22Rv1 (cell line): ENCODE measurements at regions not wholly inside any gene's neighbourhood (a gene's known extent, or its start where the extent isn't known, plus 50 kb on each side); places are given as distances from the start of the nearest gene placed in this dataset.

Experiments
- H3K27ac ChIP-seq: fragments of 450-650 bp; 2 replicates; pipeline ENCODE4 v1.5.1; 2017
- ZFX ChIP-seq: fragments of 450-650 bp; IDR thresholded peaks from 2 replicates; pipeline ENCODE4 v1.6.1; 2017; ENCODE audit warnings: antibody characterized with exemption, borderline replicate concordance
- TF ChIP-seq, protein P1 (sequence below): fragments of 450-650 bp; IDR thresholded peaks from 2 replicates; pipeline ENCODE4 v1.5.1; 2017; ENCODE audit warnings: mild to moderate bottlenecking

DNA sequence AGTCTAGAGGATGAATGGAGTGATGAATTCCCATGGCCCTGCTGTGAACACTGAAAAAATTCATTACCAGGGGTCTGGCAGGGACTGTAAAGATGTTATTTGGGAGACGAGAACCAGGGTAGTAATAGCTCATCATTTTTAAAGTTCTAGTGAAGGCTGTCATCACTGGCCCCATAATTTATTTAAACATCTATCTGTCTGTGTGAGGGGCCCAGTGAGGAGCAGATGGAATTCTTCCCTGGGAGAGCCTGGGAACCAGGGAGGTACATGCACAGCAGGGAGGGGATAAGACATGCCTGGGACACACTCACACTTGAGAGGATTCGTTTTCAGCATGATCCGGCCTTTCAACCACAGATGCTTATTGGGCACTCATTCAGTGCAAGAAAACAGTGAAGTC is 162.0 kb downstream of the PDGFRA start:
- H3K27ac ChIP-seq, result no peak overlapping the region
- no peak for TF ChIP-seq ZFX
- TF ChIP-seq, protein P1, sequence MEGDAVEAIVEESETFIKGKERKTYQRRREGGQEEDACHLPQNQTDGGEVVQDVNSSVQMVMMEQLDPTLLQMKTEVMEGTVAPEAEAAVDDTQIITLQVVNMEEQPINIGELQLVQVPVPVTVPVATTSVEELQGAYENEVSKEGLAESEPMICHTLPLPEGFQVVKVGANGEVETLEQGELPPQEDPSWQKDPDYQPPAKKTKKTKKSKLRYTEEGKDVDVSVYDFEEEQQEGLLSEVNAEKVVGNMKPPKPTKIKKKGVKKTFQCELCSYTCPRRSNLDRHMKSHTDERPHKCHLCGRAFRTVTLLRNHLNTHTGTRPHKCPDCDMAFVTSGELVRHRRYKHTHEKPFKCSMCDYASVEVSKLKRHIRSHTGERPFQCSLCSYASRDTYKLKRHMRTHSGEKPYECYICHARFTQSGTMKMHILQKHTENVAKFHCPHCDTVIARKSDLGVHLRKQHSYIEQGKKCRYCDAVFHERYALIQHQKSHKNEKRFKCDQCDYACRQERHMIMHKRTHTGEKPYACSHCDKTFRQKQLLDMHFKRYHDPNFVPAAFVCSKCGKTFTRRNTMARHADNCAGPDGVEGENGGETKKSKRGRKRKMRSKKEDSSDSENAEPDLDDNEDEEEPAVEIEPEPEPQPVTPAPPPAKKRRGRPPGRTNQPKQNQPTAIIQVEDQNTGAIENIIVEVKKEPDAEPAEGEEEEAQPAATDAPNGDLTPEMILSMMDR, result no peak

DNA sequence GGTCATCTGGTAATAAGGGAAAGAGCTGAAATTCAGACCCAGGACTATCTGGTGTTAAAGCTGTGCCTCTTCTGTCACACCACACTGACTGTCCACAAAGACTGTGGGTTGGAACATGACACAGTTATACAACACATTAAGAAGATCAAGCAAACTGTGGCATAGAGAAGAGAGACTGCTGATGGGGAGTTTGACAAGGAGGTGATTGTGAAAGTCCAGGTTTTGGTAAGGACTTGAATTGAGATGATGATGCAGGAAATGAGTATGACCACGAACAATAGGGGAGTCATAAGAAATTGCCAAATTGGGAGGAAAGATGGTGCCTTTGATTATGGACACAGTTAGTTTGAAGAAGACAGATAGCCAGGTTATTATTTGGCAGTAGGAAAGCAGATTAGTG is 163.4 kb downstream of the PDGFRA start:
- TF ChIP-seq ZFX, result no peak
- TF ChIP-seq, protein P1, result no peak
- H3K27ac ChIP-seq, result no peak overlapping the region

DNA sequence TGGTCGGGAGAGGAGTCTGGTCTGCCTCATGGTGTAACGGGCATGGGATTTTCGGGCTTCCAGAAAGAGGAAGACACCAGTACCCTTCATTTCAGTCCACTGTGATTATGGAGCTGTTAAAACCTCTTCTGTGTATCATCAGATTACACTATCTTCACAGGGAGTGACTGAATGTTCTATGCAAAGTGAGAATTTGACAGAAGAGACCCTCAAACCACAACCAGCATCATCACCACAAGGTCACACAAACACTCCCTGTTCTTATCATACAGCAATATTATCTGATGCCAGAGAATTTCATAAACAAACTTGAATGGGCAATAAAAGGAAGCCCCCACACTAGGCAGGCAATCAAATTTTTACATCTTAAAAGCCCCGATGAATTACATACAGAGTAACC is 164.2 kb downstream of the PDGFRA start:
- H3K27ac ChIP-seq, result no peak overlapping the region
- TF ChIP-seq, protein P1, result no peak
- no peak for TF ChIP-seq ZFX

DNA sequence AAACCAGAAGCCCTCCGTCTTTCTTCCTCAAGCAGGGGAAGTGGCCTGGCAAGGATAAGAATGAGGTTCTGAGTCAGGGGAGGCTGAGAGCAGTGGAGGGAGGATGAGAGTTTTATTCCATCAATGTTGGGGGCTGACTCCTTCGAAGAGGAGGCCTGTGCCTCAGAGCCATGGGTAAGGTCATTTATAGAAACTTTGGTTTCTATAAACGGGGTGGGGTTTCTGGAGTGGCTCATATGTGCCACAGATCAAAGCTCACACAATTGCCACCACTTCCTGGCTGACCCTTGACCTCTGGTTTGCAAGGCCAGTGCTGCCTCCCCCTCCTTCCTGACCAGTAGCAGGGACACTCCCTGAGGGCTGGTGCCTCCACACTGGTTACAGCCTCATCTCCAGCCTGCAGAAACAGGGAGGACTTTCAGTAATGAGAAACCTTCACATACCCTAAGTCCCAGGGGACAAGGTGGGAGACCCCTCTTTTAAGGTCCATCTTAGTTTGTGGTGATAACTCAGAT is 166.0 kb downstream of the PDGFRA start:
- no peak overlapping the region for H3K27ac ChIP-seq
- TF ChIP-seq ZFX, result no peak
- TF ChIP-seq, protein P1, result no peak

DNA sequence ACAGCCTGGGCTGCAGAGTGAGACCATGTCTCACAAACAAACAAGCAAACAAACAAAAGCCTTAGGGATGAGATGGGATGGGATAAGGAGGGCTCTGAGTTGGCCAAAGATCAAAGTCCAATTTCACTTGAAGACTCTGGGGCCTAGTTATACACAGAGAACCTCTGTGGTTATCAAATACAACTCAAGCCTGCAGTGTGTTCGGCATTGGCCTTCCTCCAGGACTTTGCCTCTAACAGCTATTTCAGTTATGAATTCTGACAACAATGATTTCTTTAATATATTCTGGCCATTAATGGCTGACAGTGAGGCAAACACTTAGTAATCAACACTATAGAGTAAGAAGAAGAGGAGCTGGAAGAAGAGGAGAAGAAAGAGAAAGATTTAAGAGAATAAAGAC is 171.1 kb downstream of the PDGFRA start:
- TF ChIP-seq, protein P1, result no peak
- no peak for TF ChIP-seq ZFX

DNA sequence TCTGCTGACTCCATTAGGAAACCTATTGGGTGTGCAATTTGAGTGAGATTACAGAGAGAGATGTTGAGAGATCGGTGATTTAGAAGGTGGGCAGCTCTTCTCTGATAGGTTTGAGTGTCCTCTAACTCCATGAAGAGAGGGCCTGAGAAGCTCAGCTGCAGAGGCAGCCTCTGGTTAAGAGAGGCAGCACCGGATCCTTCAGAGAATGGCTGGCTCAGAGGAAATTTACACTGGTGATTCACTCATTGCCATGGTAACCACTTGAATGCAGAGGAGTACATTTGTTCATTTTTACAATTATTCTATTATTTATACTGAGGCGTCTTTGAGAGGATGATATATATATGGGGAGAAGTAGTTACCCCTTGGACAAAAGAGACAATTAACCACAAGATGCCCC is 171.7 kb downstream of the PDGFRA start:
- no peak overlapping the region for H3K27ac ChIP-seq
- no peak for TF ChIP-seq ZFX
- TF ChIP-seq, protein P1, result no peak

More for the DNA sequence above, 171.1 kb downstream of the PDGFRA start:
- H3K27ac ChIP-seq, result no peak overlapping the region

DNA sequence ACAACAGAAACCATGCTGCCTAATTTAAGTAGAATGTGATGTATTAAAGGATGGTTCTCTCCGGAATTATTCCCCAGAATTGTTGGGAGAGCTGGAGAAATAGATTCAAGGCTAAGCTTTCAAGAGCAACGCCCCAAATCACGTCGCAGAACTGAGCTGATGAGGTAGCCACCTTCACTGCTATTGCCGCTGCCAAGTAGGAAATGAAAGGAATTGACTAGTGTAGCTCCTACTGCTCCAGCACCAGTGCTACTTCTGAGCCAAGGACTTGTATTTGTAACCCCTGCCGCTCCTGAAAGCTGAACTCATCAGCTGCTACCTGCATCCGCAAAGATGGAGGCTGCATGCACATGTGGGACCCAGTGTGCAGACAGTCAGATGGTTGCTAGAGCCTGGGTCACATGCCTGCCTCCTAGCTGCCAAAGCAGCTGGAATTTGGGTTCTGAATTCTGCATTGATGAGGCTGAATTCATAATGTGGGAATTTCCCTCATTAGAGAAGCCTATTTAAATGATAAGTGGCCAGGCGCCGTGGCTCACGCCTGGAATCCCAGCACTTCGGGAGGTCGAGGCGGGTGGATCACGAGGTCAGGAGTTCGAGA is 173.9 kb downstream of the PDGFRA start:
- TF ChIP-seq, protein P1, result no peak
- no peak overlapping the region for H3K27ac ChIP-seq
